PC-3 (cell line): ENCODE measurements at regions not wholly inside any gene's neighbourhood (a gene's known extent, or its start where the extent isn't known, plus 50 kb on each side); places are given as distances from the start of the nearest gene placed in this dataset.

Source experiments
- EZH2 ChIP-seq: fragments of 300-600 bp; sonication (generic); IDR thresholded peaks from one replicate; pipeline ENCODE4 v1.6.1; 2017; ENCODE audit warnings: antibody characterized with exemption, mild to moderate bottlenecking, low read length; ENCODE audit not compliant: unreplicated experiment
- EZH2phosphoT487 ChIP-seq: fragments of 300-600 bp; sonication (generic); IDR thresholded peaks from 2 replicates; pipeline ENCODE4 v1.6.1; 2018; ENCODE audit warnings: mild to moderate bottlenecking, antibody characterized with exemption, low read length, borderline replicate concordance
- TF ChIP-seq, protein P1 (sequence below): fragments of 300-600 bp; sonication (generic); conservative IDR thresholded peaks from 2 replicates; pipeline ENCODE4 v1.5.1; 2017; ENCODE audit warnings: antibody characterized with exemption, low read depth, mild to moderate bottlenecking, low read length

DNA sequence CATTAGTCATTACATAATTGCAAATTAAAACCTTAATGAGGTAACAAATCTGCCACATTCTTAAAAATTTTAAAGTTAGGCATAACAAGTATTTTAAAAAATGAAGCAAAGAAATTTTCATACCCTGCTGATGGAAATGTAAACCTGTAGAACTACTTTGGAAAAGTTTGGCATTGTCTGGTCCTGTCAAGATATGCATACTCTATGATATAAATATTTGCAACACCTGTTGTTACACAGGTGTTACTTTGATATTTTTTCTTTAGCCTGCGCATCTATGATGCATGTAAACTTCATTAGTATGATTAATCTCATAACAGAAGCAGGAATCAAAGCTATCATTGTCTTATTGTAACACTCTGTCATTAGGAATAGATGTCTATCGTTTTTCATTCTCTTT lies 634.3 kb downstream of the TRIB2 start:
- TF ChIP-seq, protein P1, sequence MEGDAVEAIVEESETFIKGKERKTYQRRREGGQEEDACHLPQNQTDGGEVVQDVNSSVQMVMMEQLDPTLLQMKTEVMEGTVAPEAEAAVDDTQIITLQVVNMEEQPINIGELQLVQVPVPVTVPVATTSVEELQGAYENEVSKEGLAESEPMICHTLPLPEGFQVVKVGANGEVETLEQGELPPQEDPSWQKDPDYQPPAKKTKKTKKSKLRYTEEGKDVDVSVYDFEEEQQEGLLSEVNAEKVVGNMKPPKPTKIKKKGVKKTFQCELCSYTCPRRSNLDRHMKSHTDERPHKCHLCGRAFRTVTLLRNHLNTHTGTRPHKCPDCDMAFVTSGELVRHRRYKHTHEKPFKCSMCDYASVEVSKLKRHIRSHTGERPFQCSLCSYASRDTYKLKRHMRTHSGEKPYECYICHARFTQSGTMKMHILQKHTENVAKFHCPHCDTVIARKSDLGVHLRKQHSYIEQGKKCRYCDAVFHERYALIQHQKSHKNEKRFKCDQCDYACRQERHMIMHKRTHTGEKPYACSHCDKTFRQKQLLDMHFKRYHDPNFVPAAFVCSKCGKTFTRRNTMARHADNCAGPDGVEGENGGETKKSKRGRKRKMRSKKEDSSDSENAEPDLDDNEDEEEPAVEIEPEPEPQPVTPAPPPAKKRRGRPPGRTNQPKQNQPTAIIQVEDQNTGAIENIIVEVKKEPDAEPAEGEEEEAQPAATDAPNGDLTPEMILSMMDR = no peak
- no peak for TF ChIP-seq EZH2phosphoT487
- TF ChIP-seq EZH2 = no peak
